B cell (primary cell): ENCODE measurements at regions not wholly inside any gene's neighbourhood (a gene's known extent, or its start where the extent isn't known, plus 50 kb on each side); places are given as distances from the start of the nearest gene placed in this dataset.

Source experiments
- EZH2 ChIP-seq: IDR thresholded peaks from 2 replicates; pipeline ENCODE4 v1.6.1; 2012; ENCODE audit warnings: borderline replicate concordance, low read depth, mild to moderate bottlenecking, moderate library complexity, low read length; ENCODE audit not compliant: insufficient read depth, poor library complexity, severe bottlenecking
- TF ChIP-seq, protein P1 (sequence below): fragments of 200-600 bp; IDR thresholded peaks from one replicate; pipeline ENCODE4 v1.8.0; 2022; ENCODE audit warnings: antibody characterized with exemption, mild to moderate bottlenecking

DNA sequence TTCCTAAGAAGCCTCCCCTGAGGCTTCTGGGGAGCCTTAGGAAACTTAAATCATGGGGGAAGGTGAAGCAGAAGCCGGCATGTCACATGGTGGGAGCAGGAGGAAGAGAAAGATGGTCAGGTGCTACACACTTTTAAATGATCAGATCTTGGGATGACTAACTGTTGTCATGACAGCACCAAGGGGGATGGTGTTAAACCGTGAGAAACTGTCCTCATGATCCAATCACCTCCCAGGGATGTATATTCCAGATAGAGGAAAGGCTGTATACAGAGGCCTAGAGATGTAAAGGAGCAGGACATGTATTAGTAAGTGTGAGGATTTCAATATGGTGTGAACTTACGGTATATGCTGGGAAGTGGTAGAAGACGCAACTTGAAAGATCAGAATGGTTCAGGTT, 121.1 kb downstream of the CAND1 start:
- TF ChIP-seq, protein P1, sequence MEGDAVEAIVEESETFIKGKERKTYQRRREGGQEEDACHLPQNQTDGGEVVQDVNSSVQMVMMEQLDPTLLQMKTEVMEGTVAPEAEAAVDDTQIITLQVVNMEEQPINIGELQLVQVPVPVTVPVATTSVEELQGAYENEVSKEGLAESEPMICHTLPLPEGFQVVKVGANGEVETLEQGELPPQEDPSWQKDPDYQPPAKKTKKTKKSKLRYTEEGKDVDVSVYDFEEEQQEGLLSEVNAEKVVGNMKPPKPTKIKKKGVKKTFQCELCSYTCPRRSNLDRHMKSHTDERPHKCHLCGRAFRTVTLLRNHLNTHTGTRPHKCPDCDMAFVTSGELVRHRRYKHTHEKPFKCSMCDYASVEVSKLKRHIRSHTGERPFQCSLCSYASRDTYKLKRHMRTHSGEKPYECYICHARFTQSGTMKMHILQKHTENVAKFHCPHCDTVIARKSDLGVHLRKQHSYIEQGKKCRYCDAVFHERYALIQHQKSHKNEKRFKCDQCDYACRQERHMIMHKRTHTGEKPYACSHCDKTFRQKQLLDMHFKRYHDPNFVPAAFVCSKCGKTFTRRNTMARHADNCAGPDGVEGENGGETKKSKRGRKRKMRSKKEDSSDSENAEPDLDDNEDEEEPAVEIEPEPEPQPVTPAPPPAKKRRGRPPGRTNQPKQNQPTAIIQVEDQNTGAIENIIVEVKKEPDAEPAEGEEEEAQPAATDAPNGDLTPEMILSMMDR, result no peak
- TF ChIP-seq EZH2, result no peak
